DMS53 (cell line): ENCODE measurements at regions not wholly inside any gene's neighbourhood (a gene's known extent, or its start where the extent isn't known, plus 50 kb on each side); places are given as distances from the start of the nearest gene placed in this dataset.
A peak's percentile ranks its signal among the peaks of the same experiment; 100 is the strongest.

Experiments used
- DNase-seq: peaks from one replicate; lab custom pipeline; 2025; lab: John Stamatoyannopoulos, UW

GRCh38 chr2:18182861-18183260 lies 304.4 kb downstream of the KCNS3 start:
- no peak for DNase-seq

- no peak for DNase-seq
Measured at GRCh38 chr2:18180912-18181311, 302.4 kb downstream of the KCNS3 start.

- peak; percentile 17 for DNase-seq
Measured at GRCh38 chr2:18180031-18180610, 301.7 kb downstream of the KCNS3 start.

- peak; percentile 70 for DNase-seq
Measured at GRCh38 chr2:18178736-18179349, 300.4 kb downstream of the KCNS3 start.

GRCh38 chr2:18176679-18177215 lies 298.3 kb downstream of the KCNS3 start:
- DNase-seq, result no peak

GRCh38 chr2:18172607-18173006 lies 294.1 kb downstream of the KCNS3 start:
- DNase-seq, result no peak

GRCh38 chr2:18171191-18172139 lies 293.0 kb downstream of the KCNS3 start:
- no peak for DNase-seq

- no peak for DNase-seq
Measured at GRCh38 chr2:18170642-18171041, 292.2 kb downstream of the KCNS3 start.

- DNase-seq, result no peak
Measured at GRCh38 chr2:18169893-18170175, 291.4 kb downstream of the KCNS3 start.

- DNase-seq, result peak; percentile 42
Measured at GRCh38 chr2:18169121-18169892, 290.8 kb downstream of the KCNS3 start.

GRCh38 chr2:18167871-18168270 lies 289.4 kb downstream of the KCNS3 start:
- DNase-seq, result peak; percentile 33

- DNase-seq, result no peak
Measured at GRCh38 chr2:18161681-18162080, 283.2 kb downstream of the KCNS3 start.

GRCh38 chr2:18159896-18160295 lies 281.4 kb downstream of the KCNS3 start:
- no peak for DNase-seq

- DNase-seq, result no peak
Measured at GRCh38 chr2:18156421-18156820, 278.0 kb downstream of the KCNS3 start.

GRCh38 chr2:18156002-18156401 lies 277.5 kb downstream of the KCNS3 start:
- no peak for DNase-seq

GRCh38 chr2:18154812-18155211 lies 276.3 kb downstream of the KCNS3 start:
- DNase-seq, result no peak

GRCh38 chr2:18154259-18154658 lies 275.8 kb downstream of the KCNS3 start:
- no peak for DNase-seq

- DNase-seq, result peak; percentile 21
Measured at GRCh38 chr2:18153741-18154140, 275.3 kb downstream of the KCNS3 start.

GRCh38 chr2:18151237-18151636 lies 272.8 kb downstream of the KCNS3 start:
- DNase-seq, result no peak

GRCh38 chr2:18149660-18150246 lies 271.3 kb downstream of the KCNS3 start:
- peak; percentile 74 for DNase-seq

- DNase-seq, result no peak
Measured at GRCh38 chr2:18136881-18137475, 258.5 kb downstream of the KCNS3 start.
